Keratinocyte (primary cell): ENCODE measurements at regions not wholly inside any gene's neighbourhood (a gene's known extent, or its start where the extent isn't known, plus 50 kb on each side); places are given as distances from the start of the nearest gene placed in this dataset.

Experiments used
- CTCF ChIP-seq, 3 experiments: IDR thresholded peaks in 1 of 3; conservative IDR thresholded peaks in 1 of 3; optimal IDR thresholded peaks in 1 of 3; 2 replicates in 2 of 3; 3 replicates in 1 of 3; pipeline versions ENCODE3 to v1.5.1; 2011; ENCODE audit warnings: low read length in 3 of 3, mild to moderate bottlenecking in 3 of 3, moderate library complexity in 2 of 3, control low read depth in 1 of 3, inconsistent platforms in 1 of 3; ENCODE audit not compliant: insufficient read depth in 2 of 3; ENCODE audit errors: extremely low read depth in 1 of 3
- EZH2 ChIP-seq: IDR thresholded peaks from one replicate; pipeline ENCODE4 v1.6.1; 2012; ENCODE audit warnings: inconsistent platforms, mild to moderate bottlenecking, low read length, moderate library complexity

GRCh38 chr12:115492553-115492952 lies 784.9 kb downstream of the MED13L start:
- TF ChIP-seq CTCF (optimal IDR thresholded peaks at IDR 0.05 in 1 of 3, IDR thresholded peaks at IDR 0.05 in 1 of 3, conservative IDR thresholded peaks at IDR 0.05 in 1 of 3; ENCODE audit: extremely low read depth in 1 of 3, insufficient read depth in 2 of 3, low read length in 3 of 3): no peak
- TF ChIP-seq EZH2: no peak
